HG03442 (cell line): ENCODE measurements at regions not wholly inside any gene's neighbourhood (a gene's known extent, or its start where the extent isn't known, plus 50 kb on each side); places are given as distances from the start of the nearest gene placed in this dataset.
"Not testable (repeated sequence)": the region's sequence is repeated elsewhere in the genome, so short reads cannot be mapped to it uniquely, and the experiment has no call there.

Experiments
- ATAC-seq: cut with Tn5 transposase; IDR thresholded peaks from one replicate; pipeline ENCODE4 v1.9.1; 2021; ENCODE audit warnings: mild to moderate bottlenecking, moderate library complexity; ENCODE audit not compliant: unreplicated experiment

- ATAC-seq = no peak
Measured at GRCh38 chr7:145147865-145148264, 312.0 kb upstream of the TPK1 start.

DNA sequence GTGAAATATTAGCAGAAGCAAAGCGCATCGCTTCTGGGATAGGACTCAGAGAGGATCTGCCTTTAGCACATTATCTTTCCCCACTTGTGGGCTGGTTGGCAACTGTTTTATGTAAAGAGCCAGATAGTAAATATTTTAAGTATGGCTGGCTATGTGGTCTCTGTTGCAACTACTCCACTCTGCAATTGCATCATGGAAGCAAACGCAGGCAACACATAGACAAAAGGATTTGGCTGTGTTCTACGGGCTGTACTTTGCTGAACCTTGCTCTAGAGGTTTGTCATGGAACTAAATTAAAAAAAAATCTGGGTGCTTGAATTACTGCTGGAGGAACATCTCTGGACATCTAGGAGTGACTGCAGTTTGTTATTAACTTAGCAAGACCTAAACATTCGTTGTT lies 307.8 kb upstream of the TPK1 start:
- ATAC-seq = no peak

DNA sequence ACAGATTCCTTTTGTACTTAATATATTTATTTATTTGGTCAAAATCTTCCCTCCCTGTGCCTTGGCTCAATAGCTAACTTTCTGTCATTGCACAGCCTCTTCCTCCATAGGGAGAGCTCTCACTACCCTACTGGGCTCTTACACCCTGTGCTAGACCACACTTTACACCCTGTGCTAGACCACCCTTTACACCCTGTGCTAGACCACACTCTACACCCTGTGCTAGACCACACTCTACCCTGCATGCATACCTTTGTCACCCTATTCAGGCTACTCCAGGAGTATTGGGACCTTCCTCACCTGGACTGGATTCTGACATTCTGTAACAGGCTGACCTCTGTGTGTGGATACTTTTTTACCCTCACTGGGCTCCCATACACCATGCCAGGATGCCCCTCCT lies 298.5 kb upstream of the TPK1 start:
- ATAC-seq = no peak

- no peak for ATAC-seq
Measured at GRCh38 chr7:145123502-145123901, 287.6 kb upstream of the TPK1 start.

GRCh38 chr7:145106001-145106400 lies 270.1 kb upstream of the TPK1 start:
- ATAC-seq = no peak

DNA sequence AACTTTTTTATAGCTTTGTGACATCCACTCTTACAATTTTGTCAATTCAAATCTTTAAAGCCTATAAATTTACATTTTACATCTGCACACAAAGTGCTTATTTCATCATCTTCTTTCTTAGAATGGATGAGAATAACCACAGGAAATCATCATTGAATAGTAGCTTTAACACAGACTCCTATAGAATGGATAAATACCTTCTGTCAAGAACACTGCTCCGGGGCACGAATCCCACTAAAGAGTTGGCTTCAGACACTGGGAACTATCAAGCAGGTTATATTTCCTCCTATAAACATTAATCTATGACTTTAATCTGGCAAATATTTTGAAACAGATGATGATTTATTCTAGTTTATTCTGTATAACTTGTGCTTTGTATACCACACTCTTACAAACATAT lies 269.7 kb upstream of the TPK1 start:
- no peak for ATAC-seq

GRCh38 chr7:145104400-145104799 lies 268.5 kb upstream of the TPK1 start:
- no peak for ATAC-seq

DNA sequence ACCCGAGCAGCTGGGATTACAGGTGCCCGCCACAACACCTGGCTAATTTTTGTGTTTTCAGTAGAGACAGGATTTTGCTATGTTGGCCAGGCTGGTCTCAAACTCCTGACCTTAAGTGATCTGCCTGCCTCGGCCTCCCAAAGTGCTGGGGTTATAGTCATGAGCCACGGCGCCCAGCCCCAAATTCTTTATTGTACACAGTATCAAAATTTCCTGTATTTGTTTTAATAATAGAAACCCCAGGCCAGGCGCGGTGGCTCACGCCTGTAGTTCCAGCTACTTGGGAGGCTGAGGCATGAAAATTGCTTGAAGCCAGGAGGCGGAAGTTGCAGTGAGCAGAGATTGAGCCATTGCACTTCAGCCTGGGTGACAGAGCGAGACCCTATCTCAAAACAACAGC lies 266.3 kb upstream of the TPK1 start:
- not testable (repeated sequence) for ATAC-seq

- ATAC-seq = no peak
Measured at GRCh38 chr7:145092766-145093165, 256.9 kb upstream of the TPK1 start.

DNA sequence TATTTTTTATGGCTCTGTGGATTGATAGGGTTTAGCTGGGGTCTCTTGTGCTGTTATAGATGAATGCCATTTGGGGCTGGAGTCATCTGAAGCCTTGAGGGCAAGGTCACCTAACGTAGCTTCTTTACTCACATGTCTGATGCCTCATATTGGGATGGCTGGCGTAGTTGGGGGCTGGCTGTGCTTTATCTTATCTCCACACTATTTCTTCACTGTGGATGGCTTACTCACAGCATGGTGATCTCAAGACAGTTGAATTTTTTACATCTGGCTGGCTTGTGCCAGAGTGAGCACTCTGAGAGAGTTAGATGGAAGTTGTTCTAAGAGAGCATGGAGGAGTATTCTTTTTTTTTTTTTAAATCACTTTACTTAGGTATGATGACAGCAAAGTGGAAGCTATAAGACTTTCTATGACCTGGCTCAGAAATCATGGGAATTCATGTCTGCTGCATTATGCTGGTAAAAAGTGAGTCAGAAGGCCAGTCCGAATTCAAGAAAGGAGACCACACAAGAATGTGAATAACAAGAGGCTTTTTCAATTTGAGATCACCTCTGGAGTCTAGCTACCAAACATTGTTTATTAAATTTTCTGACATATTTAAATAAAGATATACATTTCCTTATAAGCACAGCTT lies 252.4 kb upstream of the TPK1 start:
- ATAC-seq = no peak

DNA sequence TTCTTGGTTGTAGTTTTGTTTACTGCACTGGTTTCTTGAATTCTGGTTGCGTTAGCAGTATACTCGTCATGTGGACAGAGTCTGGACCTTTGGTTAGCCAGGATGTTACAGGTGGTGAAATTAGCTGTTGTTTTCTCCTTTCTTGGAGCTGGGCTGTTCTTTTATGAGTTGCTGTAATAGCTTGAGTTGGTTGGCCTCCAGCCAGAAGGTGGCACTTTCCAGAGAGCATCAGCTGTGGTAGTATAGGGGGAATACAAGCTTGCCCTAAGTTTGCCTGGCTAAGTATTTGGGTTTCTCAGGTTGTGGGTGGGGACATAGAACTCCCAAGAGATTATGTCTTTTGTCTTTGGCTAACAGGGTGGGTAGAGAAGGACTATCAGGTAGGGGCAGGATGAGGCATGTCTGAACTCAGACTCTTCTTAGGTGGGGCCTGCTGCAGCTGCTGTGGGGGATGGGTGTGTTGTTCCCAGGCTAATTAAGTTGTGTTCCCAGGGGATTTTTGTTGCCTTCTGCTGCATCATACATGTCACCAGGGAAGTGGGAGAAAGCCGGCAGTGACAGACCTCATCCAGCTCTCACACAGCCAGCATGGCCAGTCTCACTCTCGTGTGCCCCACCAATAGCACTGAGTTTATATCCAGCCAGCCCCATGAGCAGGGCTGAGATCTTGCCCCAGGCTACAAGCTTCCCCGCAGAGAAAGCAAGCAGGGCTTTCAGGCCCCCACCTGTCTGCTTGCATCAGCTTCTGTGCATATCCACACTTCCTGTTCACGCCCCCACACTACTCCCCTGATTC lies 246.7 kb upstream of the TPK1 start:
- ATAC-seq = peak; percentile 64

DNA sequence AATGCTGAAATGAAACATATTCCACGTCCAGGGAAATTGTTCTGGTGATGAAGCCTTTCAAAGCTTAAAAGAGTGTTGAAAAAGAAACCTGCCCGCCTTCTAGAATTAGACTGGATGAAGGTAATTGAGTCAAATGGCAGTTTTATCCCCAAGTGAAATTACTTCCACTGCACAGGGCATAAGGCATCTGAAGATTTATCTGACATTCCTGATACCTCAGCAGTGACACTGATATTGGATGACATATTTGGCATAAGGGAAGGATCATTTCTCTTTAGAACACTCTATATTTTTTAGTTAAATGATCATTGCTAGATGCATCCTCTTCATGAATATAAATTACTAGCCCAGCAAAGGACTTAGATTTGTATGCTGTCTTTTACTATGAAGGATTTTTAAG lies 229.6 kb upstream of the TPK1 start:
- no peak for ATAC-seq

- no peak for ATAC-seq
Measured at GRCh38 chr7:145064114-145064513, 228.3 kb upstream of the TPK1 start.

- ATAC-seq = no peak
Measured at GRCh38 chr7:145053781-145054180, 217.9 kb upstream of the TPK1 start.

GRCh38 chr7:145050415-145050814 lies 214.6 kb upstream of the TPK1 start:
- ATAC-seq = no peak

GRCh38 chr7:145036604-145037405 lies 201.0 kb upstream of the TPK1 start:
- ATAC-seq = peak; percentile 91

- ATAC-seq = no peak
Measured at GRCh38 chr7:145031162-145031561, 195.3 kb upstream of the TPK1 start.

DNA sequence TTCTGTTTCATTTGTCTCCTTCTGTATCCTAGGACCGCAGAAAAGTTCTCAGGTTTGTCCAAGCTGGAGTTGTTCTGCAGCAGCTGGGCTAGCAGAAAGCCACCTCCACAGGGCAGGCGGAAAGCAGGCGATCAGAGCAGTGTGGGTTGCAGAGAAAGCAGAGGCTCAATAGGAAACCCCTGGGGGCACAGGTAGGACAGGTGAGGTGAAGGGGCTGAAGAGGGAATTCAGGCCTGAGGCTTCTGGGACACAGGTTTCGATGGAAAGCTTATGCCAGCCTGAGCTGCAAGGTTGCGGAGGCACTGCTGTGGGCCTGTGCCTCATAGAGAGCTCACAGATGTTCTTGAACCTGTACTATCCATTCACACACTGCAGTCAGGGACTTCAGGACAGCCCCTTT lies 194.9 kb upstream of the TPK1 start:
- no peak for ATAC-seq

GRCh38 chr7:145020454-145020853 lies 184.6 kb upstream of the TPK1 start:
- no peak for ATAC-seq

DNA sequence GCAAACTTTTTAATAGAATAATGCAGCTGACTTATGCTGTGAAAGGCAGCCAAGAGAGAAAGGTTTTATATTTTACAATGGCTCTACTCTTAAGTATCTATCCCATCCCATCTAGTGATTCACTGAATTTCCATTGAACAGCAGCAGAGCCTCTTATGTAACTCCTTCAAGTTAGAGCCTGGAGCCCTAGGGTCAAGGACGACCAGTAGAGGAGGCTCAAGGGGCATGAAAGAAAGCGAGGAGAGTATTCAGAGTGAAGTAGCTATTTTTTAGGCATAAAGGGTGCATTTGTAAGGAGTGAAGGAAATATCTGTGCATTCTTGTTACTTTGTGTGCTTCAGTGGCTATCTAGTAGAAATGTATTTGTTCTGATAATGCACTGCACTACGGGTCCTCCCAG lies 180.2 kb upstream of the TPK1 start:
- ATAC-seq = no peak

GRCh38 chr7:145009876-145010275 lies 174.0 kb upstream of the TPK1 start:
- no peak for ATAC-seq

DNA sequence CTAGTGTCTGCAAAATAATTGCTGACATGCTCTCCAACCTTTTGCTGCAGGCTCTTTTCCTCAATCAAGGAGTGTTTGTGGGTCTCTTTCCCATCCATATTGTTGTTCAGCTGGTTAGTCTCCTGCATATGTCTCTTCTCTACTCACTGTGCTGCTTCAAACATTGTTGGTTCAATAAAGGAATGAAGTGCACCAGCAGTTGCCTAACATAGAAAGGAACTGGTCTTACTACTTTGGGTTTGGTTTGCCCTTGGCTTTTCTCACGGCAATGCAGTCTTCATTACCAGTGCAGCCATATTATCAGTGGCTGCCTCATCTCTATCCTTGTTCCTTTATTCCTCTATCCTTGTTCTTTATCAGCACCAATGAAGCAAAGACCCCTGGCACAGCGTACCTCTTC lies 169.7 kb upstream of the TPK1 start:
- ATAC-seq = no peak
